Esophagus mucosa (tissue), 1 donor: ENCODE measurements at regions not wholly inside any gene's neighbourhood (a gene's known extent, or its start where the extent isn't known, plus 50 kb on each side); places are given as distances from the start of the nearest gene placed in this dataset.
"Not testable (repeated sequence)": the region's sequence is repeated elsewhere in the genome, so short reads cannot be mapped to it uniquely, and the experiment has no call there.

Source experiments
- ATAC-seq: fragments of 200-7000 bp; cut with Tn5 transposase; one replicate; pipeline ENCODE4 v1.9.1; 2020
- donor health status: DM: yes; HTN: yes; CAD: no.

GRCh38 chr17:13871261-13871660 is 198.0 kb upstream of the COX10 start:
- ATAC-seq = no peak

- ATAC-seq = no peak
Observed at GRCh38 chr17:13874134-13874533, 195.2 kb upstream of the COX10 start.

- no peak for ATAC-seq
Observed at GRCh38 chr17:13874817-13875216, 194.5 kb upstream of the COX10 start.

- no peak for ATAC-seq
Observed at GRCh38 chr17:13879961-13880466, 189.3 kb upstream of the COX10 start.

GRCh38 chr17:13883659-13884058 is 185.6 kb upstream of the COX10 start:
- no peak for ATAC-seq

GRCh38 chr17:13884347-13884746 is 185.0 kb upstream of the COX10 start:
- ATAC-seq = no peak

GRCh38 chr17:13885550-13885949 is 183.8 kb upstream of the COX10 start:
- no peak for ATAC-seq

- no peak for ATAC-seq
Observed at GRCh38 chr17:13885953-13886889, 183.1 kb upstream of the COX10 start.

GRCh38 chr17:13888056-13888609 is 181.2 kb upstream of the COX10 start:
- ATAC-seq = no peak

- ATAC-seq = not testable (repeated sequence)
Observed at GRCh38 chr17:13908971-13909370, 160.3 kb upstream of the COX10 start.

GRCh38 chr17:13909901-13910519 is 159.3 kb upstream of the COX10 start:
- no peak for ATAC-seq

GRCh38 chr17:13917634-13918033 is 151.7 kb upstream of the COX10 start:
- ATAC-seq = peak; percentile 41

- no peak for ATAC-seq
Observed at GRCh38 chr17:13918247-13918646, 151.1 kb upstream of the COX10 start.

- no peak for ATAC-seq
Observed at GRCh38 chr17:13919818-13920217, 149.5 kb upstream of the COX10 start.

GRCh38 chr17:13920413-13920812 is 148.9 kb upstream of the COX10 start:
- ATAC-seq = no peak

- no peak for ATAC-seq
Observed at GRCh38 chr17:13921841-13922776, 147.2 kb upstream of the COX10 start.

- ATAC-seq = no peak
Observed at GRCh38 chr17:13922885-13923284, 146.4 kb upstream of the COX10 start.

- ATAC-seq = no peak
Observed at GRCh38 chr17:13925579-13925978, 143.7 kb upstream of the COX10 start.

GRCh38 chr17:13931111-13931526 is 138.2 kb upstream of the COX10 start:
- peak; percentile 70 for ATAC-seq

- ATAC-seq = peak; percentile 97
Observed at GRCh38 chr17:13931800-13932460, 137.4 kb upstream of the COX10 start.

GRCh38 chr17:13933441-13934276 is 135.6 kb upstream of the COX10 start:
- no peak for ATAC-seq
